HCT116 (cell line): ENCODE measurements at regions not wholly inside any gene's neighbourhood (a gene's known extent, or its start where the extent isn't known, plus 50 kb on each side); places are given as distances from the start of the nearest gene placed in this dataset.

Experiments
- CEBPB ChIP-seq: IDR thresholded peaks from 2 replicates; pipeline ENCODE4 v1.6.1; 2012; ENCODE audit warnings: low read depth
- EZH2 ChIP-seq: fragments of 200-600 bp; sonication (generic); IDR thresholded peaks from 2 replicates; pipeline ENCODE4 v1.6.1; 2017; ENCODE audit warnings: antibody characterized with exemption, mixed run types
- POLR2AphosphoS5 ChIP-seq: IDR thresholded peaks from 2 replicates; pipeline ENCODE4 v1.6.1; 2011; ENCODE audit warnings: mild to moderate bottlenecking, low read depth, low read length, moderate library complexity
- SP1 ChIP-seq: IDR thresholded peaks from 2 replicates; pipeline ENCODE4 v1.6.1; 2012; ENCODE audit warnings: low read depth
- YY1 ChIP-seq: IDR thresholded peaks from 2 replicates; pipeline ENCODE4 v1.6.1; 2011; ENCODE audit warnings: low read length, low read depth, moderate library complexity, mild to moderate bottlenecking; ENCODE audit not compliant: insufficient replicate concordance; ENCODE audit errors: extremely low read depth
- ZNF274 ChIP-seq: fragments of 200-500 bp; sonication (Bioruptor generic); IDR thresholded peaks from 2 replicates; pipeline ENCODE4 v1.6.1; 2014; ENCODE audit warnings: mild to moderate bottlenecking, low read depth, low read length, inconsistent platforms
- TF ChIP-seq, protein P1 (sequence below), 3 experiments: fragments of 200-600 bp in 1 of 3; sonication (generic) in 1 of 3; IDR thresholded peaks in 2 of 3; conservative IDR thresholded peaks in 1 of 3; 2 replicates each; pipeline ENCODE4 v1.5.1; 2012 to 2017; ENCODE audit warnings: low read depth in 2 of 3, low read length in 2 of 3, antibody characterized with exemption in 1 of 3, borderline replicate concordance in 1 of 3, control low read depth in 1 of 3, mild to moderate bottlenecking in 1 of 3, mixed read lengths in 1 of 3, mixed run types in 1 of 3, moderate library complexity in 1 of 3; ENCODE audit not compliant: insufficient read depth in 1 of 3
- TF ChIP-seq, protein P2 (sequence below): IDR thresholded peaks from 2 replicates; pipeline ENCODE4 v1.6.1; 2012; ENCODE audit warnings: low read depth
- TF ChIP-seq, protein P3 (sequence below): IDR thresholded peaks from 2 replicates; pipeline ENCODE4 v1.6.1; 2012

DNA sequence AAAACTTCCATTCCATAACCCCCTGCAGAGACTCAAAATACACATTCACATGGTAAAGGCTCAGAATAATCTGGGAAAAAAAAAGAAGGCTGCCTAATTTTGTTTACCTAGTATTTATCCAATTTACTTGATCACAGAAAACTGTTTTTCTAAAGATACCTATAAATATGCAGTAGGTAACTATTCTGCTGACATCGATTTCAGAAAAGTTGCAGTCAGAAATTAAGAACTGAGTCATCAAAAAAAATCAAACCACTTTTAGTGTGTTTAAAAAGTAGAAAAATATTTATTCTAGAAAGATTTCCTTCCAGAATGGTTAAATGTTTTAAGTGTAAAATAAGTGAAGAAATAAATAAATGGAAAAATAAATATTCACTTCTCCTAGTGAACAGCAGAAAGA lies 254.5 kb upstream of the CAND1 start:
- TF ChIP-seq SP1 (no peak), CEBPB (no peak), EZH2 (no peak), YY1 (no peak), ZNF274 (no peak), POLR2AphosphoS5 (no peak)
- TF ChIP-seq, protein P1, sequence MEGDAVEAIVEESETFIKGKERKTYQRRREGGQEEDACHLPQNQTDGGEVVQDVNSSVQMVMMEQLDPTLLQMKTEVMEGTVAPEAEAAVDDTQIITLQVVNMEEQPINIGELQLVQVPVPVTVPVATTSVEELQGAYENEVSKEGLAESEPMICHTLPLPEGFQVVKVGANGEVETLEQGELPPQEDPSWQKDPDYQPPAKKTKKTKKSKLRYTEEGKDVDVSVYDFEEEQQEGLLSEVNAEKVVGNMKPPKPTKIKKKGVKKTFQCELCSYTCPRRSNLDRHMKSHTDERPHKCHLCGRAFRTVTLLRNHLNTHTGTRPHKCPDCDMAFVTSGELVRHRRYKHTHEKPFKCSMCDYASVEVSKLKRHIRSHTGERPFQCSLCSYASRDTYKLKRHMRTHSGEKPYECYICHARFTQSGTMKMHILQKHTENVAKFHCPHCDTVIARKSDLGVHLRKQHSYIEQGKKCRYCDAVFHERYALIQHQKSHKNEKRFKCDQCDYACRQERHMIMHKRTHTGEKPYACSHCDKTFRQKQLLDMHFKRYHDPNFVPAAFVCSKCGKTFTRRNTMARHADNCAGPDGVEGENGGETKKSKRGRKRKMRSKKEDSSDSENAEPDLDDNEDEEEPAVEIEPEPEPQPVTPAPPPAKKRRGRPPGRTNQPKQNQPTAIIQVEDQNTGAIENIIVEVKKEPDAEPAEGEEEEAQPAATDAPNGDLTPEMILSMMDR (IDR thresholded peaks at IDR 0.05 in 2 of 3, conservative IDR thresholded peaks at IDR 0.05 in 1 of 3; ENCODE audit: borderline replicate concordance in 1 of 3, insufficient read depth in 1 of 3, low read depth in 2 of 3, low read length in 2 of 3) = no peak
- TF ChIP-seq, protein P2, sequence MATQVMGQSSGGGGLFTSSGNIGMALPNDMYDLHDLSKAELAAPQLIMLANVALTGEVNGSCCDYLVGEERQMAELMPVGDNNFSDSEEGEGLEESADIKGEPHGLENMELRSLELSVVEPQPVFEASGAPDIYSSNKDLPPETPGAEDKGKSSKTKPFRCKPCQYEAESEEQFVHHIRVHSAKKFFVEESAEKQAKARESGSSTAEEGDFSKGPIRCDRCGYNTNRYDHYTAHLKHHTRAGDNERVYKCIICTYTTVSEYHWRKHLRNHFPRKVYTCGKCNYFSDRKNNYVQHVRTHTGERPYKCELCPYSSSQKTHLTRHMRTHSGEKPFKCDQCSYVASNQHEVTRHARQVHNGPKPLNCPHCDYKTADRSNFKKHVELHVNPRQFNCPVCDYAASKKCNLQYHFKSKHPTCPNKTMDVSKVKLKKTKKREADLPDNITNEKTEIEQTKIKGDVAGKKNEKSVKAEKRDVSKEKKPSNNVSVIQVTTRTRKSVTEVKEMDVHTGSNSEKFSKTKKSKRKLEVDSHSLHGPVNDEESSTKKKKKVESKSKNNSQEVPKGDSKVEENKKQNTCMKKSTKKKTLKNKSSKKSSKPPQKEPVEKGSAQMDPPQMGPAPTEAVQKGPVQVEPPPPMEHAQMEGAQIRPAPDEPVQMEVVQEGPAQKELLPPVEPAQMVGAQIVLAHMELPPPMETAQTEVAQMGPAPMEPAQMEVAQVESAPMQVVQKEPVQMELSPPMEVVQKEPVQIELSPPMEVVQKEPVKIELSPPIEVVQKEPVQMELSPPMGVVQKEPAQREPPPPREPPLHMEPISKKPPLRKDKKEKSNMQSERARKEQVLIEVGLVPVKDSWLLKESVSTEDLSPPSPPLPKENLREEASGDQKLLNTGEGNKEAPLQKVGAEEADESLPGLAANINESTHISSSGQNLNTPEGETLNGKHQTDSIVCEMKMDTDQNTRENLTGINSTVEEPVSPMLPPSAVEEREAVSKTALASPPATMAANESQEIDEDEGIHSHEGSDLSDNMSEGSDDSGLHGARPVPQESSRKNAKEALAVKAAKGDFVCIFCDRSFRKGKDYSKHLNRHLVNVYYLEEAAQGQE = no peak
- TF ChIP-seq, protein P3, sequence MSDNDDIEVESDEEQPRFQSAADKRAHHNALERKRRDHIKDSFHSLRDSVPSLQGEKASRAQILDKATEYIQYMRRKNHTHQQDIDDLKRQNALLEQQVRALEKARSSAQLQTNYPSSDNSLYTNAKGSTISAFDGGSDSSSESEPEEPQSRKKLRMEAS = no peak
